BLaER1 treated with 17β-estradiol and CSF1 and Interleukin-3, amounts not matched to agents 10 nM and 100 nM (cell line): ENCODE measurements at regions not wholly inside any gene's neighbourhood (a gene's known extent, or its start where the extent isn't known, plus 50 kb on each side); places are given as distances from the start of the nearest gene placed in this dataset.

ENCODE experiments used
- H3K27ac ChIP-seq, 11 experiments: shearing (Covaris generic); formaldehyde crosslinking; 2 replicates each; pipeline ENCODE4 v1.8.1; 2022
- H3K27me3 ChIP-seq, 11 experiments: shearing (Covaris generic); formaldehyde crosslinking; 2 replicates each; pipeline ENCODE4 v1.8.1; 2022
- H3K36me3 ChIP-seq, 11 experiments: shearing (Covaris generic); formaldehyde crosslinking; 2 replicates each; pipeline ENCODE4 v1.8.1; 2022
- H3K4me1 ChIP-seq, 10 experiments: shearing (Covaris generic); formaldehyde crosslinking; 2 replicates each; pipeline ENCODE4 v1.8.1; 2022
- H3K4me2 ChIP-seq, 11 experiments: shearing (Covaris generic); formaldehyde crosslinking; 2 replicates each; pipeline ENCODE4 v1.8.1; 2022
- H3K4me3 ChIP-seq, 10 experiments: shearing (Covaris generic); formaldehyde crosslinking; 2 replicates each; pipeline ENCODE4 v1.8.1; 2022
- H3K9ac ChIP-seq, 11 experiments: shearing (Covaris generic); formaldehyde crosslinking; 2 replicates each; pipeline ENCODE4 v1.8.1; 2022
- H3K9me3 ChIP-seq, 11 experiments: shearing (Covaris generic); formaldehyde crosslinking; replicated peaks in 1 of 11; 2 replicates each; pipeline ENCODE4 v1.8.1; 2022
- H4K20me1 ChIP-seq, 11 experiments: shearing (Covaris generic); formaldehyde crosslinking; 2 replicates each; pipeline ENCODE4 v1.8.1; 2022
- Cebpa-rat ChIP-seq, 11 experiments: shearing (Covaris generic); IDR thresholded peaks; 2 replicates each; pipeline ENCODE4 v1.8.1; 2022

DNA sequence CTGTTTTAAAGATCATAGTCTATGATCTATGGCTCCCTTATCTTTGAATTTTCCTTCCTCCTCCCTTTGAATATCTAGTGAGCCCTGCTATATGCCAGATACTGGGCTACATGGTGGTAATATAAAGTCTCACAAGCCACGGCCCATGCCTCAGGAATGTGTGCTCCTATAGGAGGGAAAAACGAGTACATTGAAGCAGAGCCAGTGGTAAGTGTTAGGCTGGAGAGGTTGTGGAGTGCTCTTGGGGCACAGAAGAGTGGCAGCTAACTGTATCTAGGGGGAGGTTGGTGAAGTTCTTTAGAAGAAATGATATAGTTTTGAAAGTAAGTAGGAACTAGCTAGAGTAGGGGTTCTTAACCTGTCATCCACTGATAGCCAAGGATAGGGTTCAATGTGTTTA lies 105.8 kb upstream of the PMFBP1 start:
- Histone ChIP-seq H3K27me3 (no peaks in the 10 kb centered on the region), H3K4me1 (no peaks in the 10 kb centered on the region), H3K36me3 (no peaks in the 10 kb centered on the region), H3K9ac (no peak overlapping the region), H3K9me3 (no peaks in the 10 kb centered on the region), H3K4me3 (no peak overlapping the region), H4K20me1 (no peaks in the 10 kb centered on the region), H3K4me2 (no peak overlapping the region), H3K27ac (no peak overlapping the region)
- no peak for TF ChIP-seq Cebpa-rat (IDR thresholded peaks at IDR 0.05)

DNA sequence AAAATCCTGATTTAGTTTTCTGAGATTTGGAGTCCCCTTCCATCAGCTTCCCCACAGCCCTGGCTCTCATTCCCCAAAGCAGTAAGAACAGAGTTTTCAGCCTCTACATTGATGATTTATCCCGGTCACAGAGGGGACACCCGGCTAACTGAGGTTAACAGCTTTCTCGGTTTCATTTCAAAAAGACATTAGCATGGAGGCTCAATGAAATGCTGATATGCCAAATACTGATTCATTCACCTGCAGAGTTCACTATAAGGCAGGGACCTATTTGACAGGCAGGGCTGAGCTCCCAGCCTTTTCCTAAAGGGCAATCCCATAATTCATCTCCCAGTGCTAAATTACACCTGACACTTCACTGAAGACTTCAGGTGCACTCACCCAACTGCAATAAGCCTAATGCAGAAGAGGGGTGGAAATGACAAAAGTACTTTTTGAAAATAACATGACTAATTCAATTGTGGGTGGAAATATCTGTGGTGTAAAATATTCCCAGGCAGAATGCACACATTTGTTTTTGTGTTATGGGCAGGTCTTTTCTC lies 99.8 kb upstream of the PMFBP1 start:
- no peaks in the 10 kb centered on the region for H3K27me3 ChIP-seq
- no peak overlapping the region for H3K4me2 ChIP-seq
- H4K20me1 ChIP-seq = no peaks in the 10 kb centered on the region
- H3K4me3 ChIP-seq = no peak overlapping the region
- H3K9me3 ChIP-seq = 0 out of 22 replicates have a peak, but pooled peaks cover 0 to 4% (median 0%) of the 10 kb centered on the region in 11 experiments
- no peak overlapping the region for H3K9ac ChIP-seq
- H3K36me3 ChIP-seq = no peaks in the 10 kb centered on the region; a peak in 1 of 22 replicates
- H3K4me1 ChIP-seq = peaks cover 0 to 6% (median 0%) of the 10 kb centered on the region in 10 experiments; a peak in 1 of 20 replicates
- no peak overlapping the region for H3K27ac ChIP-seq
- TF ChIP-seq Cebpa-rat (IDR thresholded peaks at IDR 0.05) = no peak

DNA sequence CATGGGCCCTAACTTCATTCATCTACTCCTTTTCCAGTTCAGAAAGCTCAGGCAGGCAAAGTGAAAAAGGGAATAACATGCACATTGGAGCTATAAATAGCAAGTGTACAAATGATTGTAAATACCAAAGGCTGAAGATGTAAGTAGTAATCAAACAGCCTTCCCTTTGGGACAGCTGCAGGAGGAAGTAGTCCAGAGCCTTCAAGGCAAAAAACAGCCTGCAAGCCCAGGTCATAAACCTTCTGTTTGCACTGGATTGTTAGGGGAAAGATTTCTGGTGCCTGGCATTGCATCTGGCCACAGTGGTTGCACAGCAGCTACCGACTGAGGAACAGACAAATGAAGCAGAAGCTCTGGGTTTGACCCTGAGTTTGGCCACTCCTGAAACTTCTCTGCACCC lies 98.6 kb upstream of the PMFBP1 start:
- TF ChIP-seq Cebpa-rat (IDR thresholded peaks at IDR 0.05) = no peak
- Histone ChIP-seq H3K4me1 (peaks cover 0 to 6% (median 0%) of the 10 kb centered on the region in 10 experiments; a peak in 1 of 20 replicates), H3K9me3 (0 out of 22 replicates have a peak, but pooled peaks cover 0 to 4% (median 0%) of the 10 kb centered on the region in 11 experiments), H3K4me3 (no peak overlapping the region), H3K9ac (no peak overlapping the region), H3K36me3 (no peaks in the 10 kb centered on the region; a peak in 1 of 22 replicates), H4K20me1 (no peaks in the 10 kb centered on the region), H3K4me2 (peak overlapping the region in 1 of 11 experiments; percentile 46; a peak in 1 of 22 replicates), H3K27ac (no peak overlapping the region), H3K27me3 (no peaks in the 10 kb centered on the region)

DNA sequence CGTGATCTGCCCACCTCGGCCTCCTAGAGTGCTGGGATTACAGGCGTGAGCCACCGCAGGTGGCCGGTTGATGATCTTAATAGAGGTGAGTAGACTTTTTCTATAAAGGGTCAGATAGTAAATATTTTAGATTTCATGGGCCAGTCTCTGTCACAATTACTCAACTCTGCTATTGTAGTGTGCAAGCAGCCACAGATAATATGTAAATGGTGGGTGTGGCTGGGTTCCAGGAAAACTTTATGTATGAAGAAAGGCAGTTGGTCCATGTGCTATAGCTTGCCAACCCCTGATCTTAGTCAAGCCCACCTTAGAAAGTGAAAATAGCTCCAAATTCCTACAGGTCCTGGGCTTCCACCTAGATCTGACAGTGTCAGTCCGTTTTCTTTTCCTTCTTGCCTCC lies 94.9 kb upstream of the PMFBP1 start:
- H3K9me3 ChIP-seq = 0 out of 22 replicates have a peak, but pooled peaks cover 0 to 4% (median 0%) of the 10 kb centered on the region in 11 experiments
- no peaks in the 10 kb centered on the region; a peak in 1 of 22 replicates for H3K36me3 ChIP-seq
- H3K27me3 ChIP-seq = no peaks in the 10 kb centered on the region
- no peak overlapping the region for H3K9ac ChIP-seq
- no peak overlapping the region for H3K4me3 ChIP-seq
- H4K20me1 ChIP-seq = no peaks in the 10 kb centered on the region
- peaks cover 0 to 6% (median 0%) of the 10 kb centered on the region in 10 experiments; a peak in 1 of 20 replicates for H3K4me1 ChIP-seq
- no peak overlapping the region for H3K27ac ChIP-seq
- TF ChIP-seq Cebpa-rat (IDR thresholded peaks at IDR 0.05) = no peak
- no peak overlapping the region for H3K4me2 ChIP-seq

- Histone ChIP-seq H3K4me2 (no peak overlapping the region), H3K36me3 (no peaks in the 10 kb centered on the region; a peak in 1 of 22 replicates), H3K4me3 (no peak overlapping the region), H3K9me3 (0 out of 22 replicates have a peak, but pooled peaks cover 0 to 4% (median 0%) of the 10 kb centered on the region in 11 experiments), H4K20me1 (no peaks in the 10 kb centered on the region), H3K27ac (no peak overlapping the region), H3K9ac (no peak overlapping the region), H3K27me3 (no peaks in the 10 kb centered on the region), H3K4me1 (no peaks in the 10 kb centered on the region)
- no peak for TF ChIP-seq Cebpa-rat (IDR thresholded peaks at IDR 0.05)
Measured at GRCh38 chr16:72264771-72265170, 92.8 kb upstream of the PMFBP1 start.

DNA sequence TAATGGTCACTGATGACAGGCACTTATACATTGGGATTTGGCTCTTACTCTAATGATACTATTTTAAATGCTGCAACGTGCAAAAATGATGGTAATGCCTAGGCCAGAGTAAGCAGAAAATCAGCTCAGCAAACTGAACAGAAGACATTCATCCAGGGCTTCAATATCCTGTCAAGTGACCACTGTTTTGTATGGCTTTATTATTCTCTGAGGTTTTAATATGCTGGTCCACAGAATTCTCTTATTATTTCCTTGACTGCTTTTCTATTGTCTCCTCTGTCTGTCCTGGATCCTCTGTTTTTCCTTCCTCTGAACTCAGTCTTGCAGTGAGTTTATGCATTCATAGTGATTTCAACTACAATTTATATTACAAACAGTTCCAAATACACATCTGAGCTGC lies 90.8 kb upstream of the PMFBP1 start:
- Histone ChIP-seq H4K20me1 (no peaks in the 10 kb centered on the region), H3K27me3 (no peaks in the 10 kb centered on the region), H3K4me2 (no peak overlapping the region), H3K27ac (no peak overlapping the region), H3K36me3 (no peaks in the 10 kb centered on the region), H3K9me3 (no peaks in the 10 kb centered on the region), H3K4me3 (no peak overlapping the region), H3K9ac (no peak overlapping the region), H3K4me1 (no peaks in the 10 kb centered on the region)
- no peak for TF ChIP-seq Cebpa-rat (IDR thresholded peaks at IDR 0.05)

DNA sequence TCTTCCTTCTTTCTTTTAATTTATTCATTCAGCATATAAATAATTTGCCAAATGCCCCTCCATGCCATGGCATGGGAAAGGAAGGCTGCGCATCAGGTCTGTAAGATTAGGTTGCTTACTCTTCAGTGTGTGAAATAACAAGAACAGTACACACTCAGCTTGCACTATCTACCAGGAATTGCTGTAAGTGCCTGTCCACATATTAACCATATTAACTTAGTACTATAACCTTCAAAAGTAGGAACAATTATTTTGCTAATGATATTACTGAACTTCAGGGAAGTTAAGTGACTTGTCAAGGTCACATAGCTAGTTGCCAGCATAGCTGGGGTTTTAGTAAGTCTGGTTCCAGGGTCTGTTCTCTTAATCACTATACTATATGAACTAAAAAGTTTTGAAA lies 89.2 kb upstream of the PMFBP1 start:
- Histone ChIP-seq H3K27me3 (no peaks in the 10 kb centered on the region), H3K9me3 (no peaks in the 10 kb centered on the region), H3K4me3 (no peak overlapping the region), H3K4me2 (no peak overlapping the region), H3K36me3 (no peaks in the 10 kb centered on the region), H4K20me1 (no peaks in the 10 kb centered on the region), H3K9ac (no peak overlapping the region), H3K27ac (no peak overlapping the region), H3K4me1 (no peaks in the 10 kb centered on the region)
- no peak for TF ChIP-seq Cebpa-rat (IDR thresholded peaks at IDR 0.05)

- H3K4me3 ChIP-seq = no peak overlapping the region
- no peaks in the 10 kb centered on the region for H4K20me1 ChIP-seq
- no peak overlapping the region for H3K4me2 ChIP-seq
- H3K9ac ChIP-seq = no peak overlapping the region
- H3K36me3 ChIP-seq = no peaks in the 10 kb centered on the region
- no peaks in the 10 kb centered on the region for H3K27me3 ChIP-seq
- H3K9me3 ChIP-seq = no peaks in the 10 kb centered on the region
- H3K27ac ChIP-seq = no peak overlapping the region
- TF ChIP-seq Cebpa-rat (IDR thresholded peaks at IDR 0.05) = peak in 6 of 11 experiments; percentile 21 to 72 (median 54); a peak in 8 of 22 replicates
- no peaks in the 10 kb centered on the region for H3K4me1 ChIP-seq
Measured at GRCh38 chr16:72256398-72257066, 84.6 kb upstream of the PMFBP1 start.

DNA sequence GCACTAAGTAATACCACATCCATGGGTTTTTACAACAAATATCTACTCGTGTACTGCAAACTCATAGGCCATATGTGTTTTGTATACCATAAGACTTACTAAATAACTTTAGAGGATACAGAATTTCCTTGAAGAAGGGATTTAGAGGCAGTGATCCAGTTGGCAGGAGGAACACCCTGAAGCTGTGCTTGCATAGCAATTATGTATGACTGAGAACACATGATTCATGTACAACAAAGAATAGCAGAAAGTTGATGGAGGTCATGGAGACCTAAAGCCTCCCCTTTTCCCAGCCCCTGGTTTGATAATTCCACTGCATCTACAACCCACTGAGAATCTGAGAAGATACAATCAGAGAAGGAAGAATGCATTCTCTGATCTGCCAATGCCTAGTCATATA lies 83.8 kb upstream of the PMFBP1 start:
- Histone ChIP-seq H4K20me1 (no peaks in the 10 kb centered on the region), H3K9me3 (no peaks in the 10 kb centered on the region), H3K9ac (no peak overlapping the region), H3K4me2 (no peak overlapping the region), H3K4me3 (no peak overlapping the region), H3K27ac (no peak overlapping the region), H3K4me1 (no peaks in the 10 kb centered on the region), H3K36me3 (no peaks in the 10 kb centered on the region), H3K27me3 (no peaks in the 10 kb centered on the region)
- no peak for TF ChIP-seq Cebpa-rat (IDR thresholded peaks at IDR 0.05)

GRCh38 chr16:72247821-72248253 lies 75.9 kb upstream of the PMFBP1 start:
- Histone ChIP-seq H3K4me1 (no peaks in the 10 kb centered on the region), H3K27ac (no peak overlapping the region), H3K9me3 (no peaks in the 10 kb centered on the region), H4K20me1 (no peaks in the 10 kb centered on the region), H3K27me3 (no peaks in the 10 kb centered on the region), H3K4me2 (no peak overlapping the region), H3K4me3 (no peak overlapping the region), H3K36me3 (no peaks in the 10 kb centered on the region), H3K9ac (no peak overlapping the region)
- no peak for TF ChIP-seq Cebpa-rat (IDR thresholded peaks at IDR 0.05)
